ENCODE measurements at regions not wholly inside any gene's neighbourhood (a gene's known extent, or its start where the extent isn't known, plus 50 kb on each side); places are given as distances from the start of the nearest gene placed in this dataset.

- H3K4me3 ChIP-seq (ENCODE audit: low read depth in 1 of 2, low read length in 2 of 2) = no peak overlapping the region
- no peak overlapping the region for H3K9ac ChIP-seq (ENCODE audit: low read depth, low read length)
- H2AFZ ChIP-seq (ENCODE audit: low read depth, low read length) = no peak overlapping the region
- no peaks in the 10 kb centered on the region for H3K79me2 ChIP-seq (ENCODE audit: insufficient read depth, low read length)
- H3K4me2 ChIP-seq (ENCODE audit: insufficient read depth, low read length) = no peak overlapping the region
- DNase-seq (no peak), ATAC-seq (ENCODE audit: insufficient read depth, low read depth) (no peak)
- no peaks in the 10 kb centered on the region for H3K4me1 ChIP-seq (ENCODE audit: insufficient read depth, low read length)
- no peaks in the 10 kb centered on the region for H3K27me3 ChIP-seq (ENCODE audit: insufficient read depth, low read length, poor library complexity)
- no peaks in the 10 kb centered on the region for H3K36me3 ChIP-seq (ENCODE audit: insufficient read depth, low read length)
- H3K27ac ChIP-seq (ENCODE audit: low read length) = no peak overlapping the region
- H4K20me1 ChIP-seq (ENCODE audit: insufficient read depth, low read length) = no peaks in the 10 kb centered on the region
- no peak for TF ChIP-seq CTCF (IDR thresholded peaks at IDR 0.05; ENCODE audit: borderline replicate concordance, extremely low read depth, low read length, poor library complexity, severe bottlenecking)
- no peak for TF ChIP-seq EZH2 (IDR thresholded peaks at IDR 0.05; ENCODE audit: borderline replicate concordance, low read depth, low read length, severe bottlenecking)
- no peaks in the 10 kb centered on the region for H3K9me3 ChIP-seq (ENCODE audit: insufficient read depth, low read length, severe bottlenecking)
These were observed 197.6 kb upstream of the SRRM4 start for GRCh38 chr12:118783703-118784102.

GRCh38 chr12:118790578-118790977 is 190.8 kb upstream of the SRRM4 start:
- H2AFZ ChIP-seq (ENCODE audit: low read depth, low read length) = no peak overlapping the region
- no peaks in the 10 kb centered on the region for H3K27me3 ChIP-seq (ENCODE audit: insufficient read depth, low read length, poor library complexity)
- H3K4me1 ChIP-seq (ENCODE audit: insufficient read depth, low read length) = no peaks in the 10 kb centered on the region
- no peak overlapping the region for H3K4me2 ChIP-seq (ENCODE audit: insufficient read depth, low read length)
- DNase-seq = no peak
- no peak for ATAC-seq (ENCODE audit: insufficient read depth, low read depth)
- H3K9me3 ChIP-seq (ENCODE audit: insufficient read depth, low read length, severe bottlenecking) = no peaks in the 10 kb centered on the region
- no peak for TF ChIP-seq EZH2 (IDR thresholded peaks at IDR 0.05; ENCODE audit: borderline replicate concordance, low read depth, low read length, severe bottlenecking)
- no peak for TF ChIP-seq CTCF (IDR thresholded peaks at IDR 0.05; ENCODE audit: borderline replicate concordance, extremely low read depth, low read length, poor library complexity, severe bottlenecking)
- H3K36me3 ChIP-seq (ENCODE audit: insufficient read depth, low read length) = no peaks in the 10 kb centered on the region
- no peaks in the 10 kb centered on the region for H3K79me2 ChIP-seq (ENCODE audit: insufficient read depth, low read length)
- no peak overlapping the region for H3K4me3 ChIP-seq (ENCODE audit: low read depth in 1 of 2, low read length in 2 of 2)
- H3K9ac ChIP-seq (ENCODE audit: low read depth, low read length) = no peak overlapping the region
- H4K20me1 ChIP-seq (ENCODE audit: insufficient read depth, low read length) = no peaks in the 10 kb centered on the region
- no peak overlapping the region for H3K27ac ChIP-seq (ENCODE audit: low read length)

GRCh38 chr12:118813778-118814357 is 167.5 kb upstream of the SRRM4 start:
- no peaks in the 10 kb centered on the region for H3K27me3 ChIP-seq (ENCODE audit: insufficient read depth, low read length, poor library complexity)
- ATAC-seq (ENCODE audit: insufficient read depth, low read depth) = no peak

GRCh38 chr12:118816296-118816695 is 165.0 kb upstream of the SRRM4 start:
- H3K4me1 ChIP-seq (ENCODE audit: insufficient read depth, low read length) = no peaks in the 10 kb centered on the region
- no peaks in the 10 kb centered on the region for H3K79me2 ChIP-seq (ENCODE audit: insufficient read depth, low read length)
- ATAC-seq (ENCODE audit: insufficient read depth, low read depth) (no peak), DNase-seq (no peak)
- H3K9ac ChIP-seq (ENCODE audit: low read depth, low read length) = no peak overlapping the region
- no peak overlapping the region for H3K4me3 ChIP-seq (ENCODE audit: low read depth in 1 of 2, low read length in 2 of 2)
- no peaks in the 10 kb centered on the region for H3K27me3 ChIP-seq (ENCODE audit: insufficient read depth, low read length, poor library complexity)
- H3K27ac ChIP-seq (ENCODE audit: low read length) = no peak overlapping the region
- TF ChIP-seq CTCF (IDR thresholded peaks at IDR 0.05; ENCODE audit: borderline replicate concordance, extremely low read depth, low read length, poor library complexity, severe bottlenecking) = no peak
- no peak for TF ChIP-seq EZH2 (IDR thresholded peaks at IDR 0.05; ENCODE audit: borderline replicate concordance, low read depth, low read length, severe bottlenecking)
- H4K20me1 ChIP-seq (ENCODE audit: insufficient read depth, low read length) = no peaks in the 10 kb centered on the region
- H3K36me3 ChIP-seq (ENCODE audit: insufficient read depth, low read length) = no peaks in the 10 kb centered on the region
- H3K9me3 ChIP-seq (ENCODE audit: insufficient read depth, low read length, severe bottlenecking) = no peaks in the 10 kb centered on the region
- no peak overlapping the region for H3K4me2 ChIP-seq (ENCODE audit: insufficient read depth, low read length)
- no peak overlapping the region for H2AFZ ChIP-seq (ENCODE audit: low read depth, low read length)

More at GRCh38 chr12:118813778-118814357, 167.5 kb upstream of the SRRM4 start:
- DNase-seq = no peak
- H3K9ac ChIP-seq (ENCODE audit: low read depth, low read length) = no peak overlapping the region
- no peak overlapping the region for H3K27ac ChIP-seq (ENCODE audit: low read length)
- H3K4me3 ChIP-seq (ENCODE audit: low read depth in 1 of 2, low read length in 2 of 2) = no peak overlapping the region
- no peak overlapping the region for H2AFZ ChIP-seq (ENCODE audit: low read depth, low read length)
- no peaks in the 10 kb centered on the region for H3K79me2 ChIP-seq (ENCODE audit: insufficient read depth, low read length)
- no peaks in the 10 kb centered on the region for H3K9me3 ChIP-seq (ENCODE audit: insufficient read depth, low read length, severe bottlenecking)
- no peaks in the 10 kb centered on the region for H3K36me3 ChIP-seq (ENCODE audit: insufficient read depth, low read length)
- H3K4me1 ChIP-seq (ENCODE audit: insufficient read depth, low read length) = no peaks in the 10 kb centered on the region
- H3K4me2 ChIP-seq (ENCODE audit: insufficient read depth, low read length) = no peak overlapping the region
- TF ChIP-seq EZH2 (IDR thresholded peaks at IDR 0.05; ENCODE audit: borderline replicate concordance, low read depth, low read length, severe bottlenecking) = no peak
- no peaks in the 10 kb centered on the region for H4K20me1 ChIP-seq (ENCODE audit: insufficient read depth, low read length)
